ENCODE measurements at regions not wholly inside any gene's neighbourhood (a gene's known extent, or its start where the extent isn't known, plus 50 kb on each side); places are given as distances from the start of the nearest gene placed in this dataset.

GRCh38 chr6:41449399-41450245 lies 96.6 kb upstream of the FOXP4 start:
- DNase-seq (ENCODE audit: low read depth in 3 of 3, low spot score in 2 of 3): no peak

- DNase-seq (ENCODE audit: low read depth in 3 of 3, low spot score in 2 of 3): no peak
Measured at GRCh38 chr6:41450581-41450980, 95.6 kb upstream of the FOXP4 start.

- DNase-seq (ENCODE audit: low read depth in 3 of 3, low spot score in 2 of 3): no peak
Measured at GRCh38 chr6:41451039-41451438, 95.1 kb upstream of the FOXP4 start.

GRCh38 chr6:41451515-41452163 lies 94.5 kb upstream of the FOXP4 start:
- DNase-seq (ENCODE audit: low read depth in 3 of 3, low spot score in 2 of 3): no peak

- no peak for DNase-seq (ENCODE audit: low read depth in 3 of 3, low spot score in 2 of 3)
Measured at GRCh38 chr6:41452763-41453162, 93.4 kb upstream of the FOXP4 start.

- DNase-seq (ENCODE audit: low read depth in 3 of 3, low spot score in 2 of 3): no peak
Measured at GRCh38 chr6:41453244-41453643, 92.9 kb upstream of the FOXP4 start.

- DNase-seq (ENCODE audit: low read depth in 3 of 3, low spot score in 2 of 3): no peak
Measured at GRCh38 chr6:41454189-41454789, 91.9 kb upstream of the FOXP4 start.

- no peak for DNase-seq (ENCODE audit: low read depth in 3 of 3, low spot score in 2 of 3)
Measured at GRCh38 chr6:41455410-41455809, 90.8 kb upstream of the FOXP4 start.

- no peak for DNase-seq (ENCODE audit: low read depth in 3 of 3, low spot score in 2 of 3)
Measured at GRCh38 chr6:41455818-41456217, 90.4 kb upstream of the FOXP4 start.

- DNase-seq (ENCODE audit: low read depth in 3 of 3, low spot score in 2 of 3): no peak
Measured at GRCh38 chr6:41457303-41457670, 88.9 kb upstream of the FOXP4 start.

GRCh38 chr6:41459738-41460137 lies 86.4 kb upstream of the FOXP4 start:
- DNase-seq (ENCODE audit: low read depth in 3 of 3, low spot score in 2 of 3): no peak

GRCh38 chr6:41460742-41461336 lies 85.3 kb upstream of the FOXP4 start:
- DNase-seq (ENCODE audit: low read depth in 3 of 3, low spot score in 2 of 3): no peak

- DNase-seq (ENCODE audit: low read depth in 3 of 3, low spot score in 2 of 3): no peak
Measured at GRCh38 chr6:41462033-41462432, 84.1 kb upstream of the FOXP4 start.

GRCh38 chr6:41463062-41463930 lies 82.9 kb upstream of the FOXP4 start:
- no peak for DNase-seq (ENCODE audit: low read depth in 3 of 3, low spot score in 2 of 3)

- DNase-seq (ENCODE audit: low read depth in 3 of 3, low spot score in 2 of 3): no peak
Measured at GRCh38 chr6:41464019-41464418, 82.2 kb upstream of the FOXP4 start.

- no peak for DNase-seq (ENCODE audit: low read depth in 3 of 3, low spot score in 2 of 3)
Measured at GRCh38 chr6:41464481-41464880, 81.7 kb upstream of the FOXP4 start.

- DNase-seq (ENCODE audit: low read depth in 3 of 3, low spot score in 2 of 3): no peak
Measured at GRCh38 chr6:41466437-41466990, 79.7 kb upstream of the FOXP4 start.

GRCh38 chr6:41467061-41467460 lies 79.1 kb upstream of the FOXP4 start:
- DNase-seq (ENCODE audit: low read depth in 3 of 3, low spot score in 2 of 3): no peak

- no peak for DNase-seq (ENCODE audit: low read depth in 3 of 3, low spot score in 2 of 3)
Measured at GRCh38 chr6:41467627-41468404, 78.4 kb upstream of the FOXP4 start.
